HG03460 (cell line): ENCODE measurements at regions not wholly inside any gene's neighbourhood (a gene's known extent, or its start where the extent isn't known, plus 50 kb on each side); places are given as distances from the start of the nearest gene placed in this dataset.
"Not testable (repeated sequence)": the region's sequence is repeated elsewhere in the genome, so short reads cannot be mapped to it uniquely, and the experiment has no call there.

ENCODE experiments used
- ATAC-seq: cut with Tn5 transposase; IDR thresholded peaks from one replicate; pipeline ENCODE4 v1.9.1; 2021; ENCODE audit not compliant: unreplicated experiment

GRCh38 chr1:181170194-181170593, 81.7 kb downstream of the IER5 start:
- ATAC-seq = no peak

GRCh38 chr1:181172082-181172481, 83.6 kb downstream of the IER5 start:
- ATAC-seq = no peak

- no peak for ATAC-seq
These were observed 85.4 kb downstream of the IER5 start for GRCh38 chr1:181173761-181174447.

- ATAC-seq = no peak
These were observed 86.4 kb downstream of the IER5 start for GRCh38 chr1:181174861-181175260.

GRCh38 chr1:181175356-181175910, 86.9 kb downstream of the IER5 start:
- no peak for ATAC-seq

- ATAC-seq = no peak
These were observed 87.5 kb downstream of the IER5 start for GRCh38 chr1:181175955-181176354.

- no peak for ATAC-seq
These were observed 89.9 kb downstream of the IER5 start for GRCh38 chr1:181178241-181178879.

GRCh38 chr1:181179279-181179986, 90.9 kb downstream of the IER5 start:
- ATAC-seq = no peak

GRCh38 chr1:181179987-181180365, 91.5 kb downstream of the IER5 start:
- no peak for ATAC-seq

- ATAC-seq = no peak
These were observed 92.0 kb downstream of the IER5 start for GRCh38 chr1:181180407-181181031.

- no peak for ATAC-seq
These were observed 93.5 kb downstream of the IER5 start for GRCh38 chr1:181181792-181182585.

- ATAC-seq = no peak
These were observed 96.1 kb downstream of the IER5 start for GRCh38 chr1:181184621-181185020.

GRCh38 chr1:181185461-181185860, 97.0 kb downstream of the IER5 start:
- no peak for ATAC-seq

GRCh38 chr1:181186133-181186532, 97.6 kb downstream of the IER5 start:
- ATAC-seq = not testable (repeated sequence)

GRCh38 chr1:181187337-181188126, 99.0 kb downstream of the IER5 start:
- ATAC-seq = no peak

GRCh38 chr1:181189245-181189644, 100.7 kb downstream of the IER5 start:
- ATAC-seq = no peak

GRCh38 chr1:181189691-181190363, 101.3 kb downstream of the IER5 start:
- no peak for ATAC-seq

GRCh38 chr1:181190364-181191035, 102.0 kb downstream of the IER5 start:
- no peak for ATAC-seq
